ENCODE measurements at regions not wholly inside any gene's neighbourhood (a gene's known extent, or its start where the extent isn't known, plus 50 kb on each side); places are given as distances from the start of the nearest gene placed in this dataset.

GRCh38 chr6:134835993-134836392 lies 113.9 kb downstream of the ALDH8A1 start:
- TF ChIP-seq CTCF (IDR thresholded peaks at IDR 0.05), result no peak
- TF ChIP-seq POLR2A (IDR thresholded peaks at IDR 0.05), result no peak

Measured in uterus (tissue), 2 donors.